Stimulated activated naive CD8-positive, alpha-beta T cell treated with anti-CD3 and anti-CD28 coated beads, Interleukin-15, Interleukin-2, amounts not matched to agents 100 U/mL and 50 U/mL, for 24 hours (primary cell): ENCODE measurements at regions not wholly inside any gene's neighbourhood (a gene's known extent, or its start where the extent isn't known, plus 50 kb on each side); places are given as distances from the start of the nearest gene placed in this dataset.
"Not testable (repeated sequence)": the region's sequence is repeated elsewhere in the genome, so short reads cannot be mapped to it uniquely, and the experiment has no call there.

Experiments
- ATAC-seq: fragments of 150-1000 bp; cut with Tn5 transposase; one replicate; pipeline ENCODE4 v1.10.0; 2021
- DNase-seq: peaks from one replicate; pipeline ENCODE4 v3.0.0; 2021

GRCh38 chr3:154818676-154819255 lies 261.4 kb upstream of the MME start:
- ATAC-seq (no peak), DNase-seq (no peak)

GRCh38 chr3:154810017-154810416 lies 270.1 kb upstream of the MME start:
- DNase-seq, ATAC-seq: not testable (repeated sequence)

GRCh38 chr3:154801729-154802128 lies 278.4 kb upstream of the MME start:
- ATAC-seq, result no peak
- DNase-seq, result no peak

- no peak for DNase-seq
- no peak for ATAC-seq
Observed at GRCh38 chr3:154799800-154800199, 280.3 kb upstream of the MME start.

GRCh38 chr3:154795582-154795981 lies 284.5 kb upstream of the MME start:
- DNase-seq (no peak), ATAC-seq (no peak)

GRCh38 chr3:154794814-154795445 lies 285.2 kb upstream of the MME start:
- DNase-seq (no peak), ATAC-seq (no peak)

- no peak for DNase-seq
- no peak for ATAC-seq
Observed at GRCh38 chr3:154794391-154794790, 285.7 kb upstream of the MME start.

GRCh38 chr3:154792828-154793227 lies 287.3 kb upstream of the MME start:
- no peak for ATAC-seq
- DNase-seq, result no peak

GRCh38 chr3:154791611-154792010 lies 288.5 kb upstream of the MME start:
- no peak for DNase-seq
- no peak for ATAC-seq

- ATAC-seq, result no peak
- DNase-seq, result no peak
Observed at GRCh38 chr3:154786724-154787123, 293.4 kb upstream of the MME start.

- ATAC-seq (no peak), DNase-seq (no peak)
Observed at GRCh38 chr3:154783521-154783931, 296.6 kb upstream of the MME start.

GRCh38 chr3:154783061-154783460 lies 297.1 kb upstream of the MME start:
- DNase-seq (no peak), ATAC-seq (no peak)

- DNase-seq, result no peak
- ATAC-seq, result no peak
Observed at GRCh38 chr3:154782151-154782550, 298.0 kb upstream of the MME start.

- ATAC-seq (no peak), DNase-seq (no peak)
Observed at GRCh38 chr3:154781595-154781994, 298.5 kb upstream of the MME start.

GRCh38 chr3:154780263-154780662 lies 299.9 kb upstream of the MME start:
- DNase-seq (no peak), ATAC-seq (no peak)

- DNase-seq (no peak), ATAC-seq (no peak)
Observed at GRCh38 chr3:154779571-154779970, 300.5 kb upstream of the MME start.

- no peak for ATAC-seq
- no peak for DNase-seq
Observed at GRCh38 chr3:154778057-154778456, 302.1 kb upstream of the MME start.

GRCh38 chr3:154776549-154777225 lies 303.4 kb upstream of the MME start:
- DNase-seq (no peak), ATAC-seq (no peak)

GRCh38 chr3:154775821-154776548 lies 304.1 kb upstream of the MME start:
- DNase-seq, result no peak
- ATAC-seq, result no peak

- no peak for DNase-seq
- no peak for ATAC-seq
Observed at GRCh38 chr3:154766765-154767503, 313.2 kb upstream of the MME start.

GRCh38 chr3:154764856-154765640 lies 315.1 kb upstream of the MME start:
- ATAC-seq, result no peak
- DNase-seq, result no peak

GRCh38 chr3:154762486-154762885 lies 317.6 kb upstream of the MME start:
- no peak for ATAC-seq
- no peak for DNase-seq
